GM19025 (cell line): ENCODE measurements at regions not wholly inside any gene's neighbourhood (a gene's known extent, or its start where the extent isn't known, plus 50 kb on each side); places are given as distances from the start of the nearest gene placed in this dataset.

Source experiments
- ATAC-seq: cut with Tn5 transposase; IDR thresholded peaks from one replicate; pipeline ENCODE4 v1.9.1; 2021; ENCODE audit warnings: mild to moderate bottlenecking, low read depth, moderate library complexity; ENCODE audit not compliant: unreplicated experiment

DNA sequence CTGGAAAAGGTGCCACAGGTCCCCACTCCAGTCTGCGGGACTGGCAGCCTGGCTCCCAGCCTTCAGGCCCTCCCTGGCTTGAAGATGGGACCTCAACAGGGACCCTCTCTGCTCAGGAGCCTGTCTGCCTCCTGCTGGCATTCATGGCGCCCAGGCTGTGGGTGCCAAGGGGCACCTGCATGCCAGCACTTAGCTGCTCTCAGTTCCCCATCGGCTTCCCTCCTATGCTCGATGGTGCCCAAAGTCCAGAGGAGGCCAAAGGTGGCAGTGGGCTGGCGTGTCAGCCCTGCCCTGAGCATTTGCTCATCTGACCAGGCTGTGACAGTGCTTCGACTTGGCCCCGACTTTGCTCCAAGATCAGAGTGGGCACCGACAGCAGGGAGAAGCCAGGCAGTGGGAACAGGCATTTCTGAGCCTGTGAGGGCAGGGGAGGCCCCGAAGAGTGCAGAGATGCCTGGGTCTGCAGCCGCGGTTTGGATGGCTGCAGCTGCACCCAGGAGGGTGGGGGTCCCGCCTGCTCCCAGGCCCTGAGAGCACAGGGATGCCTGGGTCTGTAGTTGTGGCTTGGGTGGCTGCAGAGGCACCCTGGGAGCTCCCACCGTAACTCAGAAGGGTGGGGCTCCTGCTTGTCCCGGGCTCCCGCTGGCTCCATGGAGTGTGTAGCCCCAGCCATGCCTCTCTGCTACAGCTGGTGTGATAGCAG, 463.6 kb downstream of the TBC1D22A start:
- ATAC-seq, result no peak

DNA sequence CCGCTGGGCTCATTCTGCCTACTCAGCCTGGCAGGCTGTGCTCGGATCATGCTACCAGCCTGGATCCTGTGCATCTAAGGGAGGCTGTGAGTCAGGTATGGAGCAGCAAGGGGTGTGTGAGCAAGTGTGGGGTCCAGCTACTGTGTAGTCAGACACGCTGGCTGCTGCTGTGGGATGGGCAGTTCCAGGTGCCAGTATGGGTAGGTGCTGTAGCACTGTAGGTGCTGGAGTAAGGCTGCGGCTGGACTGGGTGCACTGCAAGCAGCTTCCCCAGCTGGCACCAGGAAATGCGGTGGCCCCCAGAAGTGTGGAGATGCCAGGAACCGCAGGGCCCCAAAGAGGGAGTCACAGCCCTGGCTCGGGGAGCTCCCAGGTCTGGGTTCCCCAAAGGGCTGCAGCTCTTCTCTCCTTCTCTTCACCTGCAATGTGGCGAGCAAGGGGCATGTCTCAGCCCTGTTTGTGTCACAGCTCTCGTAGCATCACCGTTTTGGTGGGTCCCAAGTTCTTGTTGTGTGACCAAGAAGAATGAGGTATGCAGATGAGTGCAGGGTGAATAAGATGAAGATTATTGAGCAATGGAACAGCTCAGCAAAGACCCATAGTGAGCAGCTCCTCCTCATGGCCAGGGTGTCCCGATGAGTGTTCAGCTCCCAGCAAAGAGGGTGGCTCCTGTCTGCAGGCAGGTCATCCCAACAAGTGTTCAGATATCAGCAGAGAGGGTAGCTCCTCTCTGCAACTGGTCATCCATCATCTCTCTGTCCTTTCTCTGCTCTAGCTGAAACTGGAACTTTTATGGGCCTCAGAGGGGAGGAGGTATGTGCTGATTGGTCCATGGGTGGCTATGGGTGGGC, 462.9 kb downstream of the TBC1D22A start:
- no peak for ATAC-seq
